A673 (cell line): ENCODE measurements at regions not wholly inside any gene's neighbourhood (a gene's known extent, or its start where the extent isn't known, plus 50 kb on each side); places are given as distances from the start of the nearest gene placed in this dataset.

Experiments used
- EZH2 ChIP-seq: fragments of 200-600 bp; sonication (generic); IDR thresholded peaks from 2 replicates; pipeline ENCODE4 v1.6.1; 2017; ENCODE audit warnings: borderline replicate concordance, low read depth, mild to moderate bottlenecking, mixed read lengths, antibody characterized with exemption, low read length; ENCODE audit not compliant: poor library complexity, severe bottlenecking
- TF ChIP-seq, protein P1 (sequence below): fragments of 300-800, 200-600 bp; sonication (generic); conservative IDR thresholded peaks from 2 replicates; pipeline ENCODE4 v1.5.1; 2017; ENCODE audit warnings: low read depth, mild to moderate bottlenecking, antibody characterized with exemption, low read length, moderate library complexity, mixed read lengths

DNA sequence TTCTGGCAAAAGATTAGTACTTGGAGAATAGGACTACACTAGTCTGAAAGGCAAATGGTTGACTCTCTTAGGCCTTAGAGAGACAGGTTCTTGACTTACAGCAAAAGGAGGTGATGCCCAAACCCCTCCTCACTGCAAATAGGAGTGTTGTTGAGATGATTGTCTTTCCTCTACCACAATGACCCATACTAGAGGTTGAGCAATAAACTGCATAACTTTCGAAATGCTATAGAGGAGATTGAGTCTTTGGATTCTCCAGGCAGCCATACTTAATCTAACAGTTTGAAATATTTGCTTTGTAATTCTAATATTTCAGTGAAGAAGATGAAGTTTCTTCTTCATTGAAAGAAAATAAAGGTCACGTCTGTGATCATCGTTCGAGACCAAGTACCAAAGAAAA lies 498.5 kb upstream of the GBE1 start:
- TF ChIP-seq, protein P1, sequence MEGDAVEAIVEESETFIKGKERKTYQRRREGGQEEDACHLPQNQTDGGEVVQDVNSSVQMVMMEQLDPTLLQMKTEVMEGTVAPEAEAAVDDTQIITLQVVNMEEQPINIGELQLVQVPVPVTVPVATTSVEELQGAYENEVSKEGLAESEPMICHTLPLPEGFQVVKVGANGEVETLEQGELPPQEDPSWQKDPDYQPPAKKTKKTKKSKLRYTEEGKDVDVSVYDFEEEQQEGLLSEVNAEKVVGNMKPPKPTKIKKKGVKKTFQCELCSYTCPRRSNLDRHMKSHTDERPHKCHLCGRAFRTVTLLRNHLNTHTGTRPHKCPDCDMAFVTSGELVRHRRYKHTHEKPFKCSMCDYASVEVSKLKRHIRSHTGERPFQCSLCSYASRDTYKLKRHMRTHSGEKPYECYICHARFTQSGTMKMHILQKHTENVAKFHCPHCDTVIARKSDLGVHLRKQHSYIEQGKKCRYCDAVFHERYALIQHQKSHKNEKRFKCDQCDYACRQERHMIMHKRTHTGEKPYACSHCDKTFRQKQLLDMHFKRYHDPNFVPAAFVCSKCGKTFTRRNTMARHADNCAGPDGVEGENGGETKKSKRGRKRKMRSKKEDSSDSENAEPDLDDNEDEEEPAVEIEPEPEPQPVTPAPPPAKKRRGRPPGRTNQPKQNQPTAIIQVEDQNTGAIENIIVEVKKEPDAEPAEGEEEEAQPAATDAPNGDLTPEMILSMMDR = no peak
- TF ChIP-seq EZH2 = no peak
